OCI-LY1 (cell line): ENCODE measurements at regions not wholly inside any gene's neighbourhood (a gene's known extent, or its start where the extent isn't known, plus 50 kb on each side); places are given as distances from the start of the nearest gene placed in this dataset.

Experiments
- H2AFZ ChIP-seq: fragments of 200-600 bp; sonication (generic), shearing (Covaris generic); 2 replicates; pipeline ENCODE4 v1.6.0; 2014; ENCODE audit warnings: antibody characterized with exemption, mild to moderate bottlenecking, low read length
- H3F3A ChIP-seq: fragments of 200-600 bp; sonication (generic), shearing (Covaris generic); 2 replicates; pipeline ENCODE4 v1.6.0; 2014; ENCODE audit warnings: mild to moderate bottlenecking, antibody characterized with exemption, low read length, moderate library complexity; ENCODE audit not compliant: insufficient read depth
- H3K27ac ChIP-seq: fragments of 200-600 bp; sonication (generic); 2 replicates; pipeline ENCODE4 v1.5.1; 2014; ENCODE audit warnings: low read length, mixed run types, mild to moderate bottlenecking, low read depth; ENCODE audit not compliant: poor library complexity, severe bottlenecking
- H3K27me3 ChIP-seq: fragments of 200-600 bp; sonication (generic); 2 replicates; pipeline ENCODE4 v1.6.0; 2014; ENCODE audit warnings: antibody characterized with exemption, mild to moderate bottlenecking, low read length, moderate library complexity; ENCODE audit not compliant: insufficient read depth
- H3K36me3 ChIP-seq: fragments of 200-600 bp; sonication (generic); 2 replicates; pipeline ENCODE4 v1.6.1; 2014; ENCODE audit warnings: mild to moderate bottlenecking, antibody characterized with exemption, low read length, moderate library complexity, mixed read lengths; ENCODE audit not compliant: insufficient read depth
- H3K4me1 ChIP-seq: fragments of 200-600 bp; sonication (generic); 2 replicates; pipeline ENCODE4 v1.5.1; 2014; ENCODE audit warnings: mild to moderate bottlenecking, low read length, moderate library complexity; ENCODE audit not compliant: insufficient read depth, severe bottlenecking
- H3K4me2 ChIP-seq: fragments of 200-600 bp; sonication (generic), shearing (Covaris generic); 2 replicates; pipeline ENCODE4 v1.6.1; 2014; ENCODE audit warnings: low read length
- H3K4me3 ChIP-seq: fragments of 200-600 bp; sonication (generic); 2 replicates; pipeline ENCODE4 v1.5.1; 2014; ENCODE audit warnings: low read length, low read depth, mild to moderate bottlenecking, mixed read lengths; ENCODE audit not compliant: poor library complexity, severe bottlenecking
- H3K79me2 ChIP-seq: fragments of 200-600 bp; shearing (Covaris generic); 2 replicates; pipeline ENCODE4 v1.6.1; 2016; ENCODE audit warnings: mixed run types, low read length, mixed read lengths; ENCODE audit not compliant: insufficient read depth
- H3K9ac ChIP-seq: fragments of 200-600 bp; sonication (generic), shearing (Covaris generic); 2 replicates; pipeline ENCODE4 v1.6.1; 2014; ENCODE audit warnings: mild to moderate bottlenecking, low read length, mixed read lengths
- H3K9me2 ChIP-seq: fragments of 200-600 bp; sonication (generic), shearing (Covaris generic); 2 replicates; pipeline ENCODE4 v1.6.1; 2014; ENCODE audit warnings: low read depth, mild to moderate bottlenecking, low read length, mixed read lengths
- H3K9me3 ChIP-seq: fragments of 200-600 bp; shearing (Covaris generic); 2 replicates; pipeline ENCODE4 v1.6.1; 2014; ENCODE audit warnings: low read length, mixed read lengths
- H4K20me1 ChIP-seq: fragments of 200-600 bp; sonication (generic), shearing (Covaris generic); 2 replicates; pipeline ENCODE4 v1.6.0; 2016; ENCODE audit warnings: mild to moderate bottlenecking, low read length; ENCODE audit not compliant: insufficient read depth
- EZH2 ChIP-seq: fragments of 200-600 bp; sonication (generic), shearing (Covaris generic); IDR thresholded peaks from 2 replicates; pipeline ENCODE4 v1.8.0; 2017; ENCODE audit warnings: borderline replicate concordance, mixed run types, mild to moderate bottlenecking, antibody characterized with exemption, low read length, moderate library complexity, mixed read lengths
- TF ChIP-seq, protein P1 (sequence below): fragments of 200-600 bp; sonication (generic), shearing (Covaris generic); IDR thresholded peaks from 2 replicates; pipeline ENCODE4 v1.5.1; 2017; ENCODE audit warnings: mild to moderate bottlenecking, antibody characterized with exemption, low read length, moderate library complexity, mixed read lengths

DNA sequence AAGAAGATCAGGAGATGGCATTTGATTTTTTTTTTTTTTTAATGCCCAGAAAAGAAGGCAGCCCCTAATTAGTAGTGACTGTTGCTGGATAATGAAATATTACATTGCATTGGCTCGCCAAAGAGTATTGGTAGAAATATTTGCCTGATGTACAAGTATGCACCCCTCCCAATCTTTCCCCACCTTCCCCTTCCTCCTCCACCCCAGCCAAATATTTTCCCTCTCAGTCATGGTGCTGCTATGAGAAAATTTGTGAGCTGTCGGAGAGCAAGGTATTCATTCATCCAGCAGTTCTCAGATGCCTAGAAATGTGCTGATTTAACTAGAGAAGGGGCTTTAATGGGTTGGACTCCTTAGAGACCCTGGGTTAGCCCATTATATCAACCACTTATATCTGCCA, 50.5 kb upstream of the IKBKE start:
- Histone ChIP-seq H3K79me2 (no peaks in the 10 kb centered on the region), H3K9me2 (no peaks in the 10 kb centered on the region), H3F3A (no peaks in the 10 kb centered on the region), H3K4me2 (no peak overlapping the region), H3K36me3 (peaks cover 36% of the 10 kb centered on the region; the same call in 1 of the 2 replicates), H3K4me1 (no peaks in the 10 kb centered on the region), H3K27ac (no peak overlapping the region), H3K9me3 (no peaks in the 10 kb centered on the region), H3K9ac (no peak overlapping the region), H3K4me3 (no peak overlapping the region), H3K27me3 (no peaks in the 10 kb centered on the region), H4K20me1 (no peaks in the 10 kb centered on the region), H2AFZ (no peak overlapping the region)
- no peak for TF ChIP-seq EZH2
- TF ChIP-seq, protein P1, sequence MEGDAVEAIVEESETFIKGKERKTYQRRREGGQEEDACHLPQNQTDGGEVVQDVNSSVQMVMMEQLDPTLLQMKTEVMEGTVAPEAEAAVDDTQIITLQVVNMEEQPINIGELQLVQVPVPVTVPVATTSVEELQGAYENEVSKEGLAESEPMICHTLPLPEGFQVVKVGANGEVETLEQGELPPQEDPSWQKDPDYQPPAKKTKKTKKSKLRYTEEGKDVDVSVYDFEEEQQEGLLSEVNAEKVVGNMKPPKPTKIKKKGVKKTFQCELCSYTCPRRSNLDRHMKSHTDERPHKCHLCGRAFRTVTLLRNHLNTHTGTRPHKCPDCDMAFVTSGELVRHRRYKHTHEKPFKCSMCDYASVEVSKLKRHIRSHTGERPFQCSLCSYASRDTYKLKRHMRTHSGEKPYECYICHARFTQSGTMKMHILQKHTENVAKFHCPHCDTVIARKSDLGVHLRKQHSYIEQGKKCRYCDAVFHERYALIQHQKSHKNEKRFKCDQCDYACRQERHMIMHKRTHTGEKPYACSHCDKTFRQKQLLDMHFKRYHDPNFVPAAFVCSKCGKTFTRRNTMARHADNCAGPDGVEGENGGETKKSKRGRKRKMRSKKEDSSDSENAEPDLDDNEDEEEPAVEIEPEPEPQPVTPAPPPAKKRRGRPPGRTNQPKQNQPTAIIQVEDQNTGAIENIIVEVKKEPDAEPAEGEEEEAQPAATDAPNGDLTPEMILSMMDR, result no peak

DNA sequence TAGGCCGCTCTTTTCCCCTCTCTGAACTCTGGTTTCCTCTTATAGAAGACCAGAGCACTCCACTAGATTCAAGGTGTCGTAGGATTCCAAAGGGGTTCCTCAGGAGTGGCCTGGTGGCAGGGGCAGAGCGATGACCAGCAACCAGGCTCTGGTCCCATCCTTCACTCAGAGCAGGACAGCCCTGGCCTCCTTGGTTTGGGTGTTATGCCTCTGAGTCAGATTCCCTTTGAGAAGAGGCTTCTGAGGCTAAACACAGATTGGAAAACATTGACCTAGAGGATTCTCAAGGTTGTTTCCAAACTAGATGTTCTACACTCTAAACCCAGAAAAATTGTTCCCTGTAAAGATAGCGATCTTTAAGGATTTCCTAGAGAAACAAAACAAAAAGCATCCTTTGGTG, 49.8 kb upstream of the IKBKE start:
- H2AFZ ChIP-seq, result no peak overlapping the region
- TF ChIP-seq, protein P1, result no peak
- no peak for TF ChIP-seq EZH2
- H3K4me3 ChIP-seq, result no peak overlapping the region
- no peaks in the 10 kb centered on the region for H3K9me2 ChIP-seq
- peaks cover 31% of the 10 kb centered on the region; the same call in 1 of the 2 replicates for H3K36me3 ChIP-seq
- H3K27me3 ChIP-seq, result no peaks in the 10 kb centered on the region
- no peaks in the 10 kb centered on the region for H3F3A ChIP-seq
- H3K9ac ChIP-seq, result no peak overlapping the region
- no peaks in the 10 kb centered on the region for H3K79me2 ChIP-seq
- no peaks in the 10 kb centered on the region for H3K9me3 ChIP-seq
- no peaks in the 10 kb centered on the region for H3K4me1 ChIP-seq
- H4K20me1 ChIP-seq, result no peaks in the 10 kb centered on the region
- H3K27ac ChIP-seq, result no peak overlapping the region
- no peak overlapping the region for H3K4me2 ChIP-seq
